GM12878 (cell line): ENCODE measurements at regions not wholly inside any gene's neighbourhood (a gene's known extent, or its start where the extent isn't known, plus 50 kb on each side); places are given as distances from the start of the nearest gene placed in this dataset.

ENCODE experiments used
- ATAC-seq: fragments of 200-7000 bp; cut with Tn5 transposase; 3 replicates; pipeline ENCODE4 v1.9.1; 2020; ENCODE audit warnings: mild to moderate bottlenecking, moderate library complexity
- BruUV-seq: library from RNA; stranded (reverse); fragments of 400-500 nt; replicated peaks from 2 replicates; lab custom pipeline; 2021; lab: Mats Ljungman, UMichigan
- CTCF ChIA-PET: fragments of 300-600 bp; sonication (Branson Sonifier 250); formaldehyde crosslinking; extraction: SDS; loops from one replicate; lab custom pipeline; 2021; ENCODE audit warnings: inconsistent platforms; lab: Yijun Ruan, JAX
- POLR2A ChIA-PET: fragments of 350-600 bp; formaldehyde crosslinking; extraction: SDS; loops from one replicate; lab custom pipeline; 2021; ENCODE audit warnings: inconsistent platforms; lab: Charles Lee
- RAD21 ChIA-PET: fragments of 300-600 bp; sonication (Branson Sonifier 250); formaldehyde crosslinking; loops from one replicate; lab custom pipeline; 2023; ENCODE audit warnings: antibody characterized with exemption; ENCODE audit not compliant: unreplicated experiment; lab: Charles Lee
- SMC1A ChIA-PET: fragments of 300-600 bp; sonication (Branson Sonifier 250); formaldehyde crosslinking; loops from one replicate; lab custom pipeline; 2023; ENCODE audit not compliant: unreplicated experiment, uncharacterized antibody; lab: Charles Lee
- DNase-seq: peaks from one replicate; pipeline ENCODE4 v3.0.0-alpha.2; 2011; ENCODE audit warnings: low read depth, low spot score
- FAIRE-seq: peaks from 3 replicates; lab custom pipeline; 2011; peaks lifted over from hg19 to GRCh38; lab: Jason Lieb, UNC
- H2AFZ ChIP-seq: 2 replicates; pipeline ENCODE4 v1.6.0; 2011; ENCODE audit warnings: low read depth, low read length, control low read depth; ENCODE audit not compliant: control insufficient read depth
- H3K27ac ChIP-seq: 2 replicates; pipeline ENCODE4 v1.5.1; 2011; ENCODE audit warnings: control low read depth; ENCODE audit not compliant: control insufficient read depth, insufficient read depth
- H3K27me3 ChIP-seq, 2 experiments: replicated peaks in 1 of 2; 2 replicates each; pipeline versions ENCODE4 v1.6.0 to v1.6.1; 2011; ENCODE audit warnings: low read length in 1 of 2; ENCODE audit not compliant: control insufficient read depth in 2 of 2, insufficient read depth in 2 of 2
- H3K36me3 ChIP-seq, 2 experiments: 2 replicates each; pipeline ENCODE4 v1.5.1; 2011; ENCODE audit warnings: low read length in 1 of 2; ENCODE audit not compliant: control insufficient read depth in 2 of 2, insufficient read depth in 2 of 2
- H3K4me1 ChIP-seq: 2 replicates; pipeline ENCODE4 v1.6.1; 2011; ENCODE audit warnings: mild to moderate bottlenecking, low read length, moderate library complexity, mixed read lengths; ENCODE audit not compliant: control insufficient read depth, insufficient read depth
- H3K4me2 ChIP-seq: 2 replicates; pipeline ENCODE4 v1.6.0; 2011; ENCODE audit warnings: control low read depth; ENCODE audit not compliant: control insufficient read depth, insufficient read depth
- H3K4me3 ChIP-seq: fragments of 200-600 bp; sonication (generic); 2 replicates; pipeline ENCODE4 v1.5.1; 2016
- H3K79me2 ChIP-seq: 2 replicates; pipeline ENCODE4 v1.6.0; 2011; ENCODE audit warnings: low read length; ENCODE audit not compliant: control insufficient read depth, insufficient read depth
- H3K9ac ChIP-seq: 2 replicates; pipeline ENCODE4 v1.8.0; 2011; ENCODE audit warnings: low read length, control low read depth, mixed read lengths; ENCODE audit not compliant: control insufficient read depth, insufficient read depth
- H3K9me3 ChIP-seq: replicated peaks from 3 replicates; pipeline ENCODE4 v1.5.1; 2011; ENCODE audit warnings: mild to moderate bottlenecking, low read length; ENCODE audit not compliant: control insufficient read depth, insufficient read depth
- H4K20me1 ChIP-seq: 2 replicates; pipeline ENCODE4 v1.6.0; 2011; ENCODE audit not compliant: control insufficient read depth, insufficient read depth
- BACH1 ChIP-seq: fragments of 450-650 bp; IDR thresholded peaks from 2 replicates; pipeline ENCODE4 v1.6.1; 2017; ENCODE audit warnings: mild to moderate bottlenecking, borderline replicate concordance
- CBX3 ChIP-seq: fragments of 200-600 bp; sonication (generic); IDR thresholded peaks from 2 replicates; pipeline ENCODE4 v1.6.1; 2016; ENCODE audit warnings: low read depth, borderline replicate concordance
- EED ChIP-seq: sonication (generic); IDR thresholded peaks from 2 replicates; pipeline ENCODE4 v1.6.1; 2016; ENCODE audit warnings: antibody characterized with exemption, low read depth
- EP300 ChIP-seq, 2 experiments: fragments of 150-350 bp in 1 of 2; IDR thresholded peaks; 2 replicates each; pipeline ENCODE4 v1.6.1; 2011 to 2012; ENCODE audit warnings: low read depth in 2 of 2, low read length in 2 of 2, borderline replicate concordance in 1 of 2, improper control_type of control experiment in 1 of 2, inconsistent platforms in 1 of 2; ENCODE audit not compliant: control insufficient read depth in 1 of 2
- HDAC2 ChIP-seq: fragments of 200-600 bp; sonication (generic); IDR thresholded peaks from 2 replicates; pipeline ENCODE4 v1.6.1; 2017
- MEF2A ChIP-seq: IDR thresholded peaks from 2 replicates; pipeline ENCODE4 v1.6.1; 2011; ENCODE audit warnings: low read depth, mild to moderate bottlenecking, low read length, moderate library complexity; ENCODE audit not compliant: insufficient read depth
- NBN ChIP-seq: fragments of 450-650 bp; IDR thresholded peaks from 2 replicates; pipeline ENCODE4 v1.6.1; 2016
- NFYA ChIP-seq: IDR thresholded peaks from 2 replicates; pipeline ENCODE4 v1.6.1; 2011; ENCODE audit warnings: low read depth, mild to moderate bottlenecking, low read length, improper control_type of control experiment, borderline replicate concordance
- NKRF ChIP-seq: fragments of 450-650 bp; conservative IDR thresholded peaks from 2 replicates; pipeline ENCODE4 v1.6.1; 2017; ENCODE audit warnings: mild to moderate bottlenecking, moderate library complexity
- STAT1 ChIP-seq: fragments of 450-650 bp; conservative IDR thresholded peaks from 2 replicates; pipeline ENCODE4 v1.6.1; 2014; ENCODE audit warnings: antibody characterized with exemption, mild to moderate bottlenecking
- TCF3 ChIP-seq: IDR thresholded peaks from 2 replicates; pipeline ENCODE4 v1.6.1; 2012; ENCODE audit warnings: low read depth, mild to moderate bottlenecking, low read length, borderline replicate concordance; ENCODE audit not compliant: insufficient read depth
- WGBS: methylation state at CpG from one replicate; pipeline ENCODE4 v1.1.6; 2016; ENCODE audit warnings: low lambda C conversion rate; ENCODE audit not compliant: insufficient replicate concordance, insufficient coverage; ENCODE audit errors: missing lambda C conversion rate; 5-methylcytosine and 5-hydroxymethylcytosine counted together
- in situ Hi-C: fragments of 300-500 bp; cut with MboI; formaldehyde crosslinking; loops from 9 replicates; pipeline ENCODE4 v1.14.3; 2018; ENCODE audit warnings: mixed read lengths
- intact Hi-C: fragments of 100-400 bp; cut with micrococcal nuclease; formaldehyde crosslinking; loops from one replicate; pipeline ENCODE4 v1.14.2; 2022; ENCODE audit not compliant: unreplicated experiment
- TF ChIP-seq, protein P1 (sequence below): fragments of 450-650 bp; IDR thresholded peaks from 2 replicates; pipeline ENCODE4 v1.6.1; 2016; ENCODE audit warnings: mild to moderate bottlenecking
- TF ChIP-seq, protein P2 (sequence below): fragments of 450-650 bp; IDR thresholded peaks from 2 replicates; pipeline ENCODE4 v1.6.1; 2018; ENCODE audit warnings: borderline replicate concordance, mild to moderate bottlenecking; ENCODE audit not compliant: partially characterized antibody

DNA sequence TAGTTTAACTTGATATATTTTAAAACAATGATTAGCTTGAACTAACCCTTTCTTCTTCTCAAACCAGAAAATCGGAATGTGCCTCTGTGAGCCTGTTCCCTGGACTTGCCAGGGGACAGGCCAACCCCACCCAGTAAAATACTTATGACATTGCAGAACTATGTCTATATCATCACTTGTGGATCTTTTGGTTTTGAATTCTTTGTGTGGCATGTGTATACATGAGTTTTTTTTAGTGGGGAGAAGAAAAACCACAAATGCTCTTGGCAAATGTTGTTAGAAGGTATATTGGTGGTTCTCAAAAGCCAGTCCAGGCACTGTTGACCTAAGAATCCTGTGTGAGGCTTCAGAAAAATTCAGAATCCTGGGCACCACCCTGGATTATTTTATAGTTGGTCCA lies 347.4 kb downstream of the SIPA1L2 start:
- 0% methylated on average over 1 of the region's 1 CpG for WGBS
- SMC1A ChIA-PET = no interaction called here
- Histone ChIP-seq H2AFZ (no peak overlapping the region), H3K4me1 (no peaks in the 10 kb centered on the region), H3K36me3 (no peaks in the 10 kb centered on the region), H3K4me2 (no peak overlapping the region), H3K4me3 (no peak overlapping the region), H4K20me1 (no peaks in the 10 kb centered on the region), H3K9me3 (no peaks in the 10 kb centered on the region), H3K79me2 (no peaks in the 10 kb centered on the region), H3K27me3 (no peaks in the 10 kb centered on the region), H3K9ac (no peak overlapping the region), H3K27ac (no peak overlapping the region)
- no peak for ATAC-seq
- POLR2A ChIA-PET = no interaction called here
- intact Hi-C loops (no loop called here), in situ Hi-C loops (no loop called here)
- FAIRE-seq = no peak
- CTCF ChIA-PET = no interaction called here
- RAD21 ChIA-PET = no interaction called here
- no peak for DNase-seq
- no peak for TF ChIP-seq HDAC2
- no TSS peak for BruUV-seq

DNA sequence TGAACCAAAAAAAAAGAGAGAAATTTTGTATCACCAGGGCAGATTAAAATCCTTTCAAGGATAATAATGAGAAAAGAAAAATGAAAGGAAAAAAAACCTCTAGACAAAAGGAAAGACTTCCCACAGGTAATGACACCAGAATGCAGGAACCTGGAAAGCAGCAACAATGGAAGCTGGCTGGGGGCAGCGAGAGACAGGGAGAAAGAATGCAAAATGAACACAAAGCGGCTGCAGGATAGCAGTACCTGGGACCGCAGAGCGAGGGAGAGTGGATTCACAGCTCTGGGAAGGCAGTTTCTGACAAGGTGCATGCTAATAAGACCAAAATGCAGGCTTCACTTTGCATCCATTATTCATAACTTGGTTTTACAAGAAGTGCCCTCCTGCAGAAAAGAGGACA lies 349.0 kb downstream of the SIPA1L2 start:
- 43% methylated on average over 4 of the region's 4 CpGs for WGBS
- H3K9ac ChIP-seq = no peak overlapping the region
- no TSS peak for BruUV-seq
- no peaks in the 10 kb centered on the region for H3K79me2 ChIP-seq
- no peak for ATAC-seq
- no peaks in the 10 kb centered on the region for H3K36me3 ChIP-seq
- ChIA-PET CTCF (no interaction called here), POLR2A (no interaction called here), SMC1A (no interaction called here), RAD21 (no interaction called here)
- no peak for DNase-seq
- H3K4me2 ChIP-seq = no peak overlapping the region
- intact Hi-C loops = no loop called here
- H2AFZ ChIP-seq = no peak overlapping the region
- FAIRE-seq = no peak
- in situ Hi-C loops = no loop called here
- H3K27me3 ChIP-seq = no peaks in the 10 kb centered on the region
- no peaks in the 10 kb centered on the region for H3K4me1 ChIP-seq
- no peaks in the 10 kb centered on the region for H3K9me3 ChIP-seq
- H3K27ac ChIP-seq = no peak overlapping the region
- H3K4me3 ChIP-seq = no peak overlapping the region
- H4K20me1 ChIP-seq = no peaks in the 10 kb centered on the region
- TF ChIP-seq, protein P1, sequence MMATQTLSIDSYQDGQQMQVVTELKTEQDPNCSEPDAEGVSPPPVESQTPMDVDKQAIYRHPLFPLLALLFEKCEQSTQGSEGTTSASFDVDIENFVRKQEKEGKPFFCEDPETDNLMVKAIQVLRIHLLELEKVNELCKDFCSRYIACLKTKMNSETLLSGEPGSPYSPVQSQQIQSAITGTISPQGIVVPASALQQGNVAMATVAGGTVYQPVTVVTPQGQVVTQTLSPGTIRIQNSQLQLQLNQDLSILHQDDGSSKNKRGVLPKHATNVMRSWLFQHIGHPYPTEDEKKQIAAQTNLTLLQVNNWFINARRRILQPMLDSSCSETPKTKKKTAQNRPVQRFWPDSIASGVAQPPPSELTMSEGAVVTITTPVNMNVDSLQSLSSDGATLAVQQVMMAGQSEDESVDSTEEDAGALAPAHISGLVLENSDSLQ = no peak
- TF ChIP-seq EED (no peak), BACH1 (no peak), NKRF (no peak), TCF3 (no peak), MEF2A (no peak), NFYA (no peak), STAT1 (no peak), CBX3 (no peak), EP300 (IDR thresholded peaks at IDR 0.05; ENCODE audit: borderline replicate concordance in 1 of 2, control insufficient read depth in 1 of 2, low read depth in 2 of 2, low read length in 2 of 2) (no peak), NBN (no peak)
- TF ChIP-seq, protein P2, sequence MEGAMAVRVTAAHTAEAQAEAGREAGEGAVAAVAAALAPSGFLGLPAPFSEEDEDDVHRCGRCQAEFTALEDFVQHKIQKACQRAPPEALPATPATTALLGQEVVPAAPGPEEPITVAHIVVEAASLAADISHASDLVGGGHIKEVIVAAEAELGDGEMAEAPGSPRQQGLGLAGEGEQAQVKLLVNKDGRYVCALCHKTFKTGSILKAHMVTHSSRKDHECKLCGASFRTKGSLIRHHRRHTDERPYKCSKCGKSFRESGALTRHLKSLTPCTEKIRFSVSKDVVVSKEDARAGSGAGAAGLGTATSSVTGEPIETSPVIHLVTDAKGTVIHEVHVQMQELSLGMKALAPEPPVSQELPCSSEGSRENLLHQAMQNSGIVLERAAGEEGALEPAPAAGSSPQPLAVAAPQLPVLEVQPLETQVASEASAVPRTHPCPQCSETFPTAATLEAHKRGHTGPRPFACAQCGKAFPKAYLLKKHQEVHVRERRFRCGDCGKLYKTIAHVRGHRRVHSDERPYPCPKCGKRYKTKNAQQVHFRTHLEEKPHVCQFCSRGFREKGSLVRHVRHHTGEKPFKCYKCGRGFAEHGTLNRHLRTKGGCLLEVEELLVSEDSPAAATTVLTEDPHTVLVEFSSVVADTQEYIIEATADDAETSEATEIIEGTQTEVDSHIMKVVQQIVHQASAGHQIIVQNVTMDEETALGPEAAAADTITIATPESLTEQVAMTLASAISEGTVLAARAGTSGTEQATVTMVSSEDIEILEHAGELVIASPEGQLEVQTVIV = no peak
